Body of pancreas (tissue), 4 donors: ENCODE measurements at regions not wholly inside any gene's neighbourhood (a gene's known extent, or its start where the extent isn't known, plus 50 kb on each side); places are given as distances from the start of the nearest gene placed in this dataset.

ENCODE experiments used
- CTCF ChIP-seq, 7 experiments: fragments of 450-650 bp in 4 of 7; fragments of 200-600 bp in 3 of 7; sonication (generic) in 3 of 7; IDR thresholded peaks; one replicate each; pipeline ENCODE4 v1.5.1; 2016 to 2019; ENCODE audit warnings: antibody characterized with exemption in 7 of 7
- POLR2A ChIP-seq, 3 donors: fragments of 450-650 bp; IDR thresholded peaks; one replicate each; pipeline ENCODE4 v1.6.1; 2016; ENCODE audit warnings: antibody characterized with exemption in 3 of 3, mild to moderate bottlenecking in 2 of 3

- TF ChIP-seq CTCF (IDR thresholded peaks at IDR 0.05), result no peak
- no peak for TF ChIP-seq POLR2A (IDR thresholded peaks at IDR 0.05)
These were observed 189.3 kb upstream of the SLC35B3 start for GRCh38 chr6:8624665-8625064.
